HG03521 (cell line): ENCODE measurements at regions not wholly inside any gene's neighbourhood (a gene's known extent, or its start where the extent isn't known, plus 50 kb on each side); places are given as distances from the start of the nearest gene placed in this dataset.

Experiments
- ATAC-seq: cut with Tn5 transposase; IDR thresholded peaks from one replicate; pipeline ENCODE4 v1.9.1; 2021; ENCODE audit warnings: mild to moderate bottlenecking, moderate library complexity; ENCODE audit not compliant: unreplicated experiment

- ATAC-seq, result no peak
Measured at GRCh38 chr6:170232186-170233002, 58.5 kb downstream of the DLL1 start.

- ATAC-seq, result no peak
Measured at GRCh38 chr6:170231293-170232185, 59.3 kb downstream of the DLL1 start.

GRCh38 chr6:170230520-170231292 lies 60.2 kb downstream of the DLL1 start:
- no peak for ATAC-seq

- ATAC-seq, result no peak
Measured at GRCh38 chr6:170229851-170230519, 60.9 kb downstream of the DLL1 start.

- ATAC-seq, result no peak
Measured at GRCh38 chr6:170229396-170229795, 61.5 kb downstream of the DLL1 start.

DNA sequence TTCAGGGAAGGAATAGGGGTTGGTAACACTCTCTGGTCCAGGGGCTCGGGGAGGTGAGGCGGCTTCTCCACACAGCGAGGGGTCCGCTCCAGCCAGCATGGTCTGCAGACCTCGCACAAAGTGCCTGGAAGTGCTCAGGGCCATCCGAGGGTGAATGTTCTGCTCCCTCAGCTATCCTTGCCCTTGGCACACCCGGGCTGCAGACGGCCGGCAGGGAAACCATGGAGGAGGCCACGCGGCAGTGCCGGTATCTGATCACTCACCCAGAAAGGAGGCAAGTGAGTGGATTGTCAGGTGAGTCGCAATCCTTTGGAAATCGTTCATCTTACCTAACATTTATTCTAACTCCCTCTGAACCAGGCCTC lies 62.0 kb downstream of the DLL1 start:
- no peak for ATAC-seq

DNA sequence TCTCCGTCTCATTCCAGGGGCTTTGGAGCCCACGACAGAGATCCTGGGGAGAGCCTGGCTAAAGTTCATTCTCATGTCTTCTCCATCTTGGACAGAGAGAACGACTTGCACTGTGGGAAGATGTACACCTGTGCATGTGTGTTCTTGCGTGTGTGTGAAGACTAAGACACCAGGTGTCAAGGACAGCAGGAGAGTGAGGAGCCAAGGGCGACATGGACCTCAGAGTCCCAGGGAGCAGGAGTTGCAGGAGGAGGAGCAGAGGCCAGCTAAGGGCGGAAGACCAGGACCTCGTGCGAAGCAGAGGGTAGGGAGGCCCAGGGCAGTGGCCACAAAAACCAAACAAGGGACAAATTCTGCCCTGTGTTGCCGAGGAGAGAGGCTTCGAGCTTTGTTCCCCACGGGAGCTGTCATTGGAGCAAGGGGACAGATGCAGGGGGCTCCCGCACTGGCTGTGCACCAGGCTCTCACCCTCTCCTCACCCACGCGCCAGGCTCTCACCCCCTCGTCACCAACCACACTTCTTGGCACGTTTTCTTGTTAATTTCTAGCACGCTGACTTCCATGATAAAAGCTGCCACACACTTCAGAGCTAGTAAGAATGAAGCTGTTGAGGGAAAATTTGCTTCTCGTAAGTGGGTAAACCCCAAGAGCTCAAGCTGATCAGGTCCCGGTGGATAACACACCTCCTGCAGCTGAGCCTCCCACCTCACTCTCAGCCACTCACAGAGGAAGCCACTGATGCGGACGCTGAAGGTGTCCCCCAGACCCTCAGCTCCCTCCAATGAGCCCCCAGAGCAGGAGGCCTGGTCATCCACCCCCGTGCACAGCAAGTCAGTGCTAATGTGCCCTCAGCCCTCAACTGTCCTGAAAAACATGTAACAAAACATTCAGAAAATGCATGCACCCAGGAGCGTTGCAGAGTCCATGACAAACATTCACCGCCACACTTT lies 62.6 kb downstream of the DLL1 start:
- no peak for ATAC-seq

- no peak for ATAC-seq
Measured at GRCh38 chr6:170227521-170227983, 63.3 kb downstream of the DLL1 start.

- no peak for ATAC-seq
Measured at GRCh38 chr6:170226647-170227046, 64.2 kb downstream of the DLL1 start.

GRCh38 chr6:170225852-170226417 lies 64.9 kb downstream of the DLL1 start:
- ATAC-seq, result no peak

DNA sequence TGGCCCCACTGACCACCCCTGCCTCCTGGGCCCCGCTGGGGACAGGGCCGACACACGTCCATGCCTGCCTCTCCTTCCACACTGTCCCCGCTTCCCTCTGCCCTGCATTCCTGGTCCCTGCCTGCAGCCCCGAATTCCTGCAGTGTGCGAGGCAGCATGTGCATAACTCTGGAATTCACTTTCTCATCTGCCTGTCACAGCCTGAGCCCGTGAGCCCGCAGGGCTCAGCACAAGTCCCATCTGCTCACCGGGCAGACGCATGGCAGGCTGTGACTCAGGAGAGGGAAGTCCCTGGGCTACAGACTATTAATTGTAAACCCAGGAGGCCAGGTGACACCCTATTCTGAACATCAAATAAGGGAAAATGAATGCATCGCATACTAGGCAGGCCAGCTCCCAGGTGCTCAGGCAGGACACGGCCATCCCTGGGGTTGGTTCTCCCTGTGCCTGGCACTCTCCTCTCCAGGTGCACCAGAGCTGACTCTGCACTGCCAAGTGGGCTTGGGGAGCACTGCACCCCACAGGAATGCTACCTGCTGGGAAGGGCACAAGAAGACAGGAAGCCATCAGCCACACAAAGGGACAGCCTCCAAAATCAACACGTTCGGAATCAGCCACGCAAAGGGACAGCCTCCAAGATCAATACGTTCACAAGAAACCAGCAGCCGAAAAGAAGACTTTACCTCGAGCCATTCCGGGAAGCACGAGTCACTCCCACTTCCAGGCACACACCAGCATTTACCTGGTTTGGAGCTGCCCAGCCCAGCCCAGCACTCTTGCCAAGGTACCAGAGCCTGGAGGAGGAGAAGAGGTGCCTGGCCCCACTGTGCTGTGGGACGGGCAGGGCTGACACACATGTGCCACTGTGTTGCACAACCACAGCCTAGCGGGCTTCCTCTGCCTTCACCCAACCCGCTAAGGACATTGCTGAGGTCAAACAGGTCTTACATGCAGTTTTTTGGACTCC lies 65.9 kb downstream of the DLL1 start:
- ATAC-seq, result no peak

- no peak for ATAC-seq
Measured at GRCh38 chr6:170223718-170224693, 66.9 kb downstream of the DLL1 start.

DNA sequence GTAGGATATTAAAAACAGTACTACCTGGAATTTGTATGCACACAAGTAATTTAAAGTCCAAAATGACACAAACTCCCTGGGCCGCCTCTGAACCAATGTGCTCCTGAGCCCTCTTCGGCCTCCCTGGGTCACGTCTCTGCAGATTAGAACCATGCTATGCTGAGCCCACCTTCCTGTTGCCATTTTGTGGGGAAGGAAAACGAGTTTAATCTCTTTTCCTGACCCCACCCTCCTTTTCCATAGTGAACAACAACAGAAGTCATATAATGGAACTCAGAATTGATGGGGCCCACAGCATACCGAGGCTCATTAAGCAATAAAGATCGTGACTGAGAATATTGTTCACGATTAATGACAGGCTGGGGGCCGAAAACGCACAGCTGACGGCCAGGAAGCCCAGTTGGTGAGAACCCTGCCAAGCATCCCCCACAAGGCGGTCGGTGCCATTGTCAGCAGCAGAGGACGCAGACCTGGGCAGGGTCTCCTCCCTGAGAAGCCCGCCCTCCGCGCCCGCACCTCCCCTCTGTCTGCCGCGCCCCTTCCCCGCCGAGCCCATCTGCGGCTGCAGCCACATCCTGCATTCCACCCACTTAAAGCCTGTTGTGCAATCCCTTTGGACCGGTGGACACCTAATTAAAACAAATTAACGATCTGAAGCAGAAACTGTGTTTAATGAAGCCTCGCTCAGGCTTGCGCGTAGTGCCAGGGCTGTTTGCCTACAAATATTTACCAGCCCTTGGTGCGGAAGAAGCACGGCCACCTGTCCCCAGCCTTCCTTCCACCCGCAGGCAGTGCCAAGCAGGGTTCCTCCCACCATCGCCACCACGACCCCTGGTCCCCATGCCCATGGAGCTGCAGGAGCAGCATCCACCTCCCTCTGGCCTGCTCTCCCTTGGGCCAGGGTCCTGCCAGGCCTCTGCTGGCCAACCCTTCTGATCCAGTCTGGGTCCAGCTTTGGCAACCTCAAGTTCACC lies 68.1 kb downstream of the DLL1 start:
- ATAC-seq, result no peak

- ATAC-seq, result no peak
Measured at GRCh38 chr6:170221753-170222400, 69.0 kb downstream of the DLL1 start.

DNA sequence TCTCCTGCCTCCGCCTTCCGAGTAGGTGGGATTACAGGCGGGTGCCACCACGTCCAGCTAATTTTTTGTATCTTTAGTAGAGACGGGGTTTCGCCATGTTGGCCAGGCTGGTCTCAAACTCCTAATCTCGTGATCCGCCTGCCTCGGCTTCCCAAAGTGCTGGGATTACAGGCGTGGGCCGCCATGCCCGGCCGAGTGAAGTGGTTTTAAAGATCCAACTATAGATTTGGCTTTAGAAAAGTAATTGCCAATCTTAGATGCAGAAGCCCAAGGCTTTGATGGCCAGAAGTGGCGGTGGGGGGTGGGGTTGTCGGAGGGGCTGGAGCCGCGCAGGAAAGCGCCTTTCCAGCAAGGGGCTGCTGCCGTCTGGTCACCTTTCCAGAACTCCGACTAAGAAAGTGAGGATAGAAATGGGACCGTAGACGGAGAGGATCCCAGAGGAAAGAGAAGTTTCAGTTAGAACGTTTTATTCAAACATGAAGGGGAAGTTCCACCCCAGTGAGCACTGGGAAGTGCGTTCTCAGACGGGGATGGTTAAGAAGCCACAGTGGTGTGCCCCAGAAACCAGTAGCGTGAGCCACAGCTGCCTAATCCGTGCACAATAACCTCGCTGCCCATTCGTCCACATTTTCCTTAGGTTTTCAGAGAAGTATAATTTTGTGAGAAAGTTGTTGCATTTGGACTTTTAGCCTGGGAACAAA lies 69.7 kb downstream of the DLL1 start:
- no peak for ATAC-seq
